ENCODE measurements at regions not wholly inside any gene's neighbourhood (a gene's known extent, or its start where the extent isn't known, plus 50 kb on each side); places are given as distances from the start of the nearest gene placed in this dataset.

GRCh38 chr18:77803024-77803423, 553.4 kb downstream of the GALR1 start:
- TF ChIP-seq CTCF (IDR thresholded peaks at IDR 0.05; ENCODE audit: borderline replicate concordance, extremely low read depth, low read length, poor library complexity, severe bottlenecking) (no peak), EZH2 (IDR thresholded peaks at IDR 0.05; ENCODE audit: borderline replicate concordance, low read depth, low read length, severe bottlenecking) (no peak)

Measured in DND-41 (cell line).